SU-DHL-6 (cell line): ENCODE measurements at regions not wholly inside any gene's neighbourhood (a gene's known extent, or its start where the extent isn't known, plus 50 kb on each side); places are given as distances from the start of the nearest gene placed in this dataset.

Experiments used
- H2AFZ ChIP-seq: fragments of 200-600 bp; sonication (generic); 2 replicates; pipeline ENCODE4 v1.6.1; 2014; ENCODE audit warnings: low read depth, mild to moderate bottlenecking, moderate library complexity, mixed read lengths, antibody characterized with exemption, low read length; ENCODE audit not compliant: severe bottlenecking
- H3F3A ChIP-seq: fragments of 200-600 bp; shearing (Covaris generic); 2 replicates; pipeline ENCODE4 v1.6.0; 2016; ENCODE audit warnings: antibody characterized with exemption, mild to moderate bottlenecking; ENCODE audit not compliant: insufficient read depth
- H3K27ac ChIP-seq: fragments of 200-600 bp; sonication (generic); 2 replicates; pipeline ENCODE4 v1.5.1; 2016; ENCODE audit warnings: low read depth, mild to moderate bottlenecking, low read length, moderate library complexity, mixed read lengths
- H3K27me3 ChIP-seq: fragments of 200-600 bp; sonication (generic), shearing (Covaris generic); 2 replicates; pipeline ENCODE4 v1.6.0; 2014; ENCODE audit warnings: mild to moderate bottlenecking, low read length
- H3K36me3 ChIP-seq: fragments of 200-600 bp; sonication (generic); 2 replicates; pipeline ENCODE4 v1.6.1; 2014; ENCODE audit warnings: mild to moderate bottlenecking, low read length, mixed read lengths
- H3K4me2 ChIP-seq: fragments of 300-600, 200-600 bp; shearing (Covaris generic), sonication (generic); 2 replicates; pipeline ENCODE4 v1.6.0; 2014; ENCODE audit warnings: low read length, low read depth, mild to moderate bottlenecking; ENCODE audit not compliant: poor library complexity, severe bottlenecking
- H3K4me3 ChIP-seq: fragments of 200-600 bp; sonication (generic); 2 replicates; pipeline ENCODE4 v1.5.1; 2014; ENCODE audit warnings: antibody characterized with exemption, low read length, mild to moderate bottlenecking, mixed read lengths; ENCODE audit not compliant: insufficient read depth, poor library complexity, severe bottlenecking
- H3K79me2 ChIP-seq: fragments of 200-600 bp; sonication (generic); 2 replicates; pipeline ENCODE4 v1.6.1; 2014; ENCODE audit warnings: mild to moderate bottlenecking, low read length, moderate library complexity; ENCODE audit not compliant: insufficient read depth
- H3K9ac ChIP-seq: fragments of 200-600 bp; sonication (generic); 2 replicates; pipeline ENCODE4 v1.7.0; 2014; ENCODE audit warnings: mild to moderate bottlenecking, low read length
- H3K9me2 ChIP-seq: fragments of 200-600 bp; sonication (generic); replicated peaks from 2 replicates; pipeline ENCODE4 v1.6.1; 2014; ENCODE audit warnings: low read length; ENCODE audit not compliant: insufficient read depth
- H3K9me3 ChIP-seq: fragments of 200-600 bp; sonication (generic); 2 replicates; pipeline ENCODE4 v1.6.1; 2014; ENCODE audit warnings: low read length, mixed read lengths; ENCODE audit not compliant: insufficient read depth
- H4K20me1 ChIP-seq: fragments of 200-600 bp; sonication (generic); 2 replicates; pipeline ENCODE4 v1.6.1; 2014; ENCODE audit warnings: low read depth, mild to moderate bottlenecking, antibody characterized with exemption, low read length, moderate library complexity, mixed read lengths
- CTCF ChIP-seq: fragments of 200-600 bp; sonication (generic); IDR thresholded peaks from one replicate; pipeline ENCODE4 v1.5.1; 2017; ENCODE audit warnings: antibody characterized with exemption, mild to moderate bottlenecking, low read length, moderate library complexity; ENCODE audit not compliant: insufficient read depth, poor library complexity, severe bottlenecking
- EZH2phosphoT487 ChIP-seq: fragments of 200-600 bp; sonication (generic), shearing (Covaris generic); conservative IDR thresholded peaks from 2 replicates; pipeline ENCODE4 v1.6.1; 2018; ENCODE audit warnings: mild to moderate bottlenecking, antibody characterized with exemption, low read length, moderate library complexity, mixed read lengths

DNA sequence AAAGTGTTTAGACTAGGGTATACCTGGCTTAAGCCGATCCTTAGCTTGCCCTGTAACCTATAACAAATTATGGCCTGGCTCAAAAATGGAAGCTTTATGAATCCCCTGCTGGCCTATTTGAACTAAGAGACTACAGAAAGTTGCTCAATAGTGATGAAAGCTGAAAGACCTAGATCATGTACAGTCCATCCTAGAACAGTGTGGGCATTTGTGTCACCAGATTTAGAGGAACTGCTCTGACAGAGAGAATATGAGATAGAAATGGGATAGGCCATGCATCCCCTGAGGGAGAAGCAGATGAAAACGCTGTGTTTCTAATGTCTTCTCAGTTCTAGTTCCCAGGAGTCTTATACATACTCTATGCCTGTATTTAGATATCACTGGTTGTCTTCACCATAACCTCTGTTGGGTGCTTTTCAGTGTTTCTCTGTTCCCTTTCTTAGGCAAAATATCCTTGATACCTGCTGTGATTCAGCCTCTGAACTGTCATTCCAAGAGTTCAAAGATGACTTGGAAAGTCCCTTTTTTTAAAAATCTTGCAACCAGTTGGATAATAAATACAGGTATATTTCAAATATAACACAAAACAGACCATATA lies 246.9 kb upstream of the SLC39A10 start:
- Histone ChIP-seq H4K20me1 (no peaks in the 10 kb centered on the region), H2AFZ (no peak overlapping the region), H3K79me2 (no peaks in the 10 kb centered on the region), H3K4me2 (no peak overlapping the region), H3K9me2 (no peaks in the 10 kb centered on the region), H3K9ac (no peak overlapping the region), H3K27ac (no peak overlapping the region), H3K27me3 (no peaks in the 10 kb centered on the region), H3K36me3 (no peaks in the 10 kb centered on the region), H3K9me3 (no peaks in the 10 kb centered on the region), H3K4me3 (no peak overlapping the region), H3F3A (no peaks in the 10 kb centered on the region)
- TF ChIP-seq EZH2phosphoT487: no peak
- no peak for TF ChIP-seq CTCF

DNA sequence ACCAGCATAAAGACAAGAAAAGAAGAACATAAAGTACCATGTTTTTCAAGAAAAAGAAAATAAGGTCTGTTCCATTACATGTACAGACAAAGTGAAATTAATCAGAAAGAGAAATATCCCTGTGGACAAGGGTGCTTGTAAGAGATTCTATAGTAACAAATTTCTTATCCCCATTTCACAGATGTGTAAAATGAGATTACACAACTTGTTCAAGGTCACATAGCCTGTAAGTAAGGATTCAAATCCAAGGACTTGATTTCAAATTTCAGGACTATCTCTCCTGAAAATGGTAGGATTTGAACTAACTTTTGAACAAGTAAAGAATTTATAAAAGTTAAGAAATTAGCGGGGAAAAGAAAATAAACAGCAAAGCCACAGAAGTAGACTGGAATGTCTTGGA lies 248.2 kb upstream of the SLC39A10 start:
- Histone ChIP-seq H3K79me2 (no peaks in the 10 kb centered on the region), H2AFZ (no peak overlapping the region), H3K9ac (no peak overlapping the region), H3F3A (no peaks in the 10 kb centered on the region), H3K27me3 (no peaks in the 10 kb centered on the region), H4K20me1 (no peaks in the 10 kb centered on the region), H3K36me3 (no peaks in the 10 kb centered on the region), H3K9me2 (no peaks in the 10 kb centered on the region), H3K4me3 (no peak overlapping the region), H3K27ac (no peak overlapping the region), H3K4me2 (no peak overlapping the region), H3K9me3 (no peaks in the 10 kb centered on the region)
- no peak for TF ChIP-seq EZH2phosphoT487
- no peak for TF ChIP-seq CTCF

GRCh38 chr2:195408196-195408595 lies 248.8 kb upstream of the SLC39A10 start:
- Histone ChIP-seq H3K9me2 (no peaks in the 10 kb centered on the region), H3K4me3 (no peak overlapping the region), H3K27me3 (no peaks in the 10 kb centered on the region), H3K27ac (no peak overlapping the region), H4K20me1 (no peaks in the 10 kb centered on the region), H3K9ac (no peak overlapping the region), H3K79me2 (no peaks in the 10 kb centered on the region), H3K4me2 (no peak overlapping the region), H3F3A (no peaks in the 10 kb centered on the region), H3K36me3 (no peaks in the 10 kb centered on the region), H3K9me3 (no peaks in the 10 kb centered on the region), H2AFZ (no peak overlapping the region)
- TF ChIP-seq EZH2phosphoT487 (no peak), CTCF (no peak)
